Pancreas (tissue), 10 donors: ENCODE measurements at regions not wholly inside any gene's neighbourhood (a gene's known extent, or its start where the extent isn't known, plus 50 kb on each side); places are given as distances from the start of the nearest gene placed in this dataset.

Experiments
- ATAC-seq, 4 donors: fragments of 200-7000 bp; cut with Tn5 transposase; one replicate each; pipeline versions ENCODE4 v1.8.0 to v1.9.1; 2020; ENCODE audit warnings: mild to moderate bottlenecking in 4 of 4, moderate library complexity in 4 of 4
- DNase-seq, 6 donors: peaks; one replicate each; pipeline ENCODE4 v3.0.0-alpha.2; 2020
- FAIRE-seq: peaks from 2 replicates; lab custom pipeline; 2012; peaks lifted over from hg19 to GRCh38; lab: Jason Lieb, UNC
- H3K27ac ChIP-seq, 4 donors: fragments of 200-600 bp; sonication (generic); 1 replicate in 3 of 4; 2 replicates in 1 of 4; pipeline versions ENCODE4 v1.5.0 to v1.8.0; 2020
- H3K27me3 ChIP-seq, 4 donors: fragments of 200-600 bp; one replicate each; pipeline ENCODE4 v1.8.0; 2021
- H3K36me3 ChIP-seq, 3 donors: fragments of 200-600 bp; sonication (generic) in 1 of 3; one replicate each; pipeline versions ENCODE4 v1.5.0 to v1.8.0; 2020 to 2021
- H3K4me1 ChIP-seq, 3 donors: fragments of 200-600 bp; one replicate each; pipeline ENCODE4 v1.8.0; 2021
- H3K4me3 ChIP-seq, 4 donors: fragments of 200-600 bp; sonication (generic) in 2 of 4; one replicate each; pipeline versions ENCODE4 v1.5.0 to v1.8.0; 2020 to 2021
- H3K9me3 ChIP-seq, 4 donors: fragments of 200-600 bp; one replicate each; pipeline ENCODE4 v1.8.0; 2021
- CTCF ChIP-seq, 4 donors: fragments of 200-600 bp; sonication (generic) in 3 of 4; IDR thresholded peaks; one replicate each; pipeline versions ENCODE4 v1.5.0 to v1.8.0; 2021; ENCODE audit warnings: antibody characterized with exemption in 4 of 4
- WGBS, 2 donors: extraction: QIAGEN DNeasy Blood & Tissue Kit; methylation state at CpG; one replicate each; pipeline ENCODE4 v1.1.7; 2013; 5-methylcytosine and 5-hydroxymethylcytosine counted together
- intact Hi-C, 3 donors: fragments of 100-400 bp; cut with DNase I; formaldehyde crosslinking; loops; one replicate each; pipeline versions ENCODE4 v1.11.1 to v1.14.2; 2022
- donor health status: healthy with polysubstance abuse.
- donor health status: DM: no; HTN: no; CAD: no; lungs with moderate emphysema.
- donor health status: DM: no; HTN: no; CAD: no.
- donor health status: control.
- donor health status: control.
- donor health status: Bipolar disorder and iron deficiency.
- donor health status: DM: yes; HTN: yes; CAD: no.
- donor health status: DM: no; HTN: no; CAD: no.
- donor health status: DM: no; HTN: no; CAD: no.
- donor health status: DM: yes; HTN: yes; CAD: no.

GRCh38 chr11:31947051-31947450 is 135.9 kb upstream of the PAX6 start:
- Histone ChIP-seq H3K27me3 (no peaks in the 10 kb centered on the region), H3K36me3 (no peaks in the 10 kb centered on the region), H3K4me1 (no peaks in the 10 kb centered on the region), H3K4me3 (no peak overlapping the region), H3K9me3 (no peaks in the 10 kb centered on the region), H3K27ac (no peak overlapping the region)
- ATAC-seq = no peak
- no peak for TF ChIP-seq CTCF (IDR thresholded peaks at IDR 0.05)
- DNase-seq = no peak
- intact Hi-C loops = no loop called here
- FAIRE-seq = no peak
- WGBS, 2 donors = 83 to 89% methylated on average over 6 of the region's 6 CpGs

GRCh38 chr11:31943056-31943780 is 132.1 kb upstream of the PAX6 start:
- FAIRE-seq (no peak), ATAC-seq (no peak), DNase-seq (no peak)
- TF ChIP-seq CTCF (IDR thresholded peaks at IDR 0.05) = no peak
- WGBS, 2 donors = 33 to 44% methylated on average over 2 of the region's 2 CpGs
- intact Hi-C loops = no loop called here
- H3K9me3 ChIP-seq = no peaks in the 10 kb centered on the region
- no peaks in the 10 kb centered on the region for H3K4me1 ChIP-seq
- H3K4me3 ChIP-seq = no peak overlapping the region
- no peaks in the 10 kb centered on the region for H3K27me3 ChIP-seq
- no peaks in the 10 kb centered on the region for H3K36me3 ChIP-seq
- H3K27ac ChIP-seq = no peak overlapping the region

GRCh38 chr11:31940371-31941037 is 129.4 kb upstream of the PAX6 start:
- H3K9me3 ChIP-seq = no peaks in the 10 kb centered on the region
- ATAC-seq = peak in 2 of 4 donors; percentile 62 to 65
- H3K36me3 ChIP-seq = no peaks in the 10 kb centered on the region
- no peak for FAIRE-seq
- no peaks in the 10 kb centered on the region for H3K4me1 ChIP-seq
- no peak for TF ChIP-seq CTCF (IDR thresholded peaks at IDR 0.05)
- no peak for DNase-seq
- H3K27me3 ChIP-seq = no peaks in the 10 kb centered on the region
- H3K4me3 ChIP-seq = no peak overlapping the region
- no peak overlapping the region for H3K27ac ChIP-seq
- intact Hi-C loops = no loop called here
- WGBS, 2 donors = 52 to 58% methylated on average over 4 of the region's 4 CpGs

- ATAC-seq (no peak), FAIRE-seq (no peak), DNase-seq (no peak)
- WGBS, 2 donors = 28 to 33% methylated on average over 3 of the region's 3 CpGs
- Histone ChIP-seq H3K27ac (no peak overlapping the region), H3K4me1 (no peaks in the 10 kb centered on the region), H3K36me3 (no peaks in the 10 kb centered on the region), H3K9me3 (no peaks in the 10 kb centered on the region), H3K4me3 (no peak overlapping the region), H3K27me3 (peaks cover 0 to 2% (median 0%) of the 10 kb centered on the region in 4 donors)
- intact Hi-C loops = no loop called here
- TF ChIP-seq CTCF (IDR thresholded peaks at IDR 0.05) = no peak
Measured at GRCh38 chr11:31939004-31939403, 127.9 kb upstream of the PAX6 start.

GRCh38 chr11:31936312-31936711 is 125.2 kb upstream of the PAX6 start:
- intact Hi-C loops = no loop called here
- no peak for ATAC-seq
- TF ChIP-seq CTCF (IDR thresholded peaks at IDR 0.05) = no peak
- no peak for FAIRE-seq
- 59 to 74% methylated on average over 1 of the region's 1 CpG for WGBS, 2 donors
- Histone ChIP-seq H3K27me3 (peaks cover 0 to 12% (median 2%) of the 10 kb centered on the region in 4 donors), H3K36me3 (no peaks in the 10 kb centered on the region), H3K27ac (no peak overlapping the region), H3K4me1 (no peaks in the 10 kb centered on the region), H3K4me3 (no peak overlapping the region), H3K9me3 (no peaks in the 10 kb centered on the region)
- DNase-seq = no peak
